NT2/D1 (cell line): ENCODE measurements at regions not wholly inside any gene's neighbourhood (a gene's known extent, or its start where the extent isn't known, plus 50 kb on each side); places are given as distances from the start of the nearest gene placed in this dataset.

Experiments
- DNase-seq: peaks from one replicate; pipeline ENCODE4 v3.0.0-alpha.2; 2011; ENCODE audit warnings: low read depth, low spot score
- H3K27me3 ChIP-seq: 2 replicates; pipeline ENCODE4 v1.6.0; 2011; ENCODE audit warnings: mild to moderate bottlenecking; ENCODE audit not compliant: insufficient read length, insufficient read depth
- H3K36me3 ChIP-seq: 2 replicates; pipeline ENCODE4 v1.6.1; 2011; ENCODE audit warnings: mild to moderate bottlenecking, low read length, mixed read lengths; ENCODE audit not compliant: insufficient read depth, insufficient read length
- H3K4me1 ChIP-seq: 2 replicates; pipeline ENCODE4 v1.5.1; 2011; ENCODE audit not compliant: insufficient read depth, insufficient read length
- H3K4me3 ChIP-seq: 2 replicates; pipeline ENCODE4 v1.5.1; 2011; ENCODE audit warnings: low read depth; ENCODE audit not compliant: insufficient read length
- H3K9ac ChIP-seq: 2 replicates; pipeline ENCODE4 v1.6.0; 2011; ENCODE audit warnings: low read depth; ENCODE audit not compliant: insufficient read length
- H3K9me3 ChIP-seq: 2 replicates; pipeline ENCODE4 v1.5.1; 2011; ENCODE audit warnings: mild to moderate bottlenecking, low read length; ENCODE audit not compliant: insufficient read depth
- SUZ12 ChIP-seq: IDR thresholded peaks from 2 replicates; pipeline ENCODE4 v1.6.1; 2011; ENCODE audit not compliant: insufficient read length, insufficient read depth; ENCODE audit errors: extremely low read depth
- YY1 ChIP-seq: IDR thresholded peaks from 2 replicates; pipeline ENCODE4 v1.6.1; 2011; ENCODE audit not compliant: insufficient read length, insufficient read depth
- ZNF274 ChIP-seq: IDR thresholded peaks from 2 replicates; pipeline ENCODE4 v1.6.1; 2011; ENCODE audit warnings: mild to moderate bottlenecking, low read depth, low read length

DNA sequence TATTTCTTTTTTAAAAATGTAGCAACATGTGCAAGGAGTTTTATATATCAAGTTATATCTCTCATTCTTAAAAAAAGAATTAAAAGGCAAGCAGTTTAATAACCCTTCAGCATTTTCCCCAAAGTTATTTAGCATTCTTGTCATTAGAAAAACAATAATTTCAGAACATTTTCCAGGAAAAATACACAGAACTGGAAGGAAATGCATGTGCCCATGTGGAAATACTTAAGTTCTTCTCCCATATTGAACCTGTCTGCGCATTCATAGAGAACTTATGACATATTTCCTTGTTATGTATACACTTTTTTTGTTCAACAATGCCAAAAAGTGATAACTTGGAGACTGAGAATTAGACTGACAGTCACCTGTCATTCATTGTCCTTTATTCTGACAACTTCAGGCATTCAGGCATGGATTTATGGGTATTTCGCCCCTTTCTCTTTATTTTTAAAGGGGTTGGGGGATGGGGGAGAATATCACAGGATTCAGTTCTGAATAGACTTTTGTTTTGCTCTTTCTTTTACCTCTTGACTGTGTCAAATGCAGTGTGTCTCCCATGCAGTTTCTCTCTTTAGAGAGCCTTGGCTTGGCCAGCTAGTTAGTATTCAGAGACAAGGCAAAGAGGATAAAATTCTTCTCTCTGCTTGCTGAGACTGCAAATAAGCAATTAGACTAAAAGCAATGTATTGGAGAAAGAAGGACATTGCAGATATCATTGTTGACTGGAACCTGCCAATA is 701.0 kb downstream of the NR2F1-AS1 start:
- H3K27me3 ChIP-seq = no peaks in the 10 kb centered on the region
- TF ChIP-seq SUZ12 (no peak), YY1 (no peak), ZNF274 (no peak)
- H3K4me1 ChIP-seq = no peaks in the 10 kb centered on the region
- DNase-seq = no peak
- no peaks in the 10 kb centered on the region for H3K9me3 ChIP-seq
- H3K36me3 ChIP-seq = no peaks in the 10 kb centered on the region
- H3K4me3 ChIP-seq = no peak overlapping the region
- no peak overlapping the region for H3K9ac ChIP-seq

DNA sequence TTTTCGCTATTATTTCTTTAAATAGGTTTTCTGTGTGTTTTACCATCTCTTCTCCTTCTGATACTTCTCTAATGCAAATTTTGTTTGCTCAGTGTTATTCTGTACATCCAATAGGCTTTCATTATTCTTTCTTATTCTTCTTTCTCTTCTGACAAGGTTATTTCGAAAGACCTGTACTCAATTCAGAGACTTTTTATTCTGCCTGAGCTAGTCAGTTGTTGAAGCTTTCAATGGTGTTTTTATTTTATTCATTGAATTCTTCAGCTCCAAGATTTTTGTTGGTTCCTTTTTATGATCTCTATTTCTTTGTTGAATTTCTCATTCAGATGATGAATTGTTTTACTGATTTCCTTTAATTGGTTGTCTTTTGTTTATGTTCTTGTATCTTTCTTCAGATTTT is 706.2 kb downstream of the NR2F1-AS1 start:
- no peak for TF ChIP-seq SUZ12
- TF ChIP-seq YY1 = no peak
- TF ChIP-seq ZNF274 = no peak
- Histone ChIP-seq H3K4me1 (no peaks in the 10 kb centered on the region), H3K4me3 (no peak overlapping the region), H3K9ac (no peak overlapping the region), H3K9me3 (no peaks in the 10 kb centered on the region), H3K36me3 (no peaks in the 10 kb centered on the region), H3K27me3 (no peaks in the 10 kb centered on the region)
- DNase-seq = no peak

DNA sequence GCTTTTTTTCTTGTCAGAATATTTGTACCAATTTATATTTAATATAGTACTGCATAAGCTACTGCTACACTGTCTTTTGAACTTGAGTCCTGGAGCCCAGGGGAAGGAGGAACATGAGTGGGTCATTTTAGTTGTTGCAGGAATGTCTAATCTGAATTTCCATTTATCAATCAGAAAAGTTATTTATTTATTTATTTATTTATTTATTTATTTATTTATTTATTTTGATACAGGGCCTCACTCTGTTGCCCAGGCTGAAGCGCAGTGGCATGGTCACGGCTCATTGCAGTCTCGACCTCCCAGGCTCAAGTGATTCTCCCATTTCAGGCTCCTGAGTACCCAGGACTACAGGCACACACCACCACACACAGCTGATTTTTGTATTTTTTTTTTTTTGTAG is 712.6 kb downstream of the NR2F1-AS1 start:
- no peaks in the 10 kb centered on the region for H3K27me3 ChIP-seq
- TF ChIP-seq ZNF274 (no peak), YY1 (no peak), SUZ12 (no peak)
- H3K36me3 ChIP-seq = no peaks in the 10 kb centered on the region
- DNase-seq = no peak
- no peak overlapping the region for H3K9ac ChIP-seq
- no peaks in the 10 kb centered on the region for H3K9me3 ChIP-seq
- H3K4me3 ChIP-seq = no peak overlapping the region
- no peaks in the 10 kb centered on the region for H3K4me1 ChIP-seq

DNA sequence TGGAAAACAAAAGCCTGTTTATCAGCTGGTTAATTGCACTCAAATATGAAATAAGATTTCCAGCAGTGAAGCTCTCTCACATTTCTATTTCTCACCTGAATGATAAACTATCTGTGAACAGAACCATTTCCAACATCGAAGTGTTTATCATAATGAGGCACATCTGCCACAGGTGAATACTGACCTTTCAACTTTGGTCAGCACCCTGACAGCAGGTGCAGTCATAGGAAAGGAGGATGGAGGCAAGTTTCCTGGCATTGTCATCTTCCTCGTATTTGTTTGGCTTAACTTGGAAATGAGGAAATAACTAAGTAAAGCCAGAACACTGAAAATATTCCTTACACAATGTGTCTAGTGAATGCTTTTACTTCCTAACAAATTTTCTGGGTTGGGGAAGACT is 716.4 kb downstream of the NR2F1-AS1 start:
- H3K27me3 ChIP-seq = no peaks in the 10 kb centered on the region
- H3K9me3 ChIP-seq = no peaks in the 10 kb centered on the region
- no peak for DNase-seq
- H3K9ac ChIP-seq = no peak overlapping the region
- H3K36me3 ChIP-seq = no peaks in the 10 kb centered on the region
- H3K4me1 ChIP-seq = no peaks in the 10 kb centered on the region
- TF ChIP-seq ZNF274 (no peak), YY1 (no peak), SUZ12 (no peak)
- H3K4me3 ChIP-seq = no peak overlapping the region

DNA sequence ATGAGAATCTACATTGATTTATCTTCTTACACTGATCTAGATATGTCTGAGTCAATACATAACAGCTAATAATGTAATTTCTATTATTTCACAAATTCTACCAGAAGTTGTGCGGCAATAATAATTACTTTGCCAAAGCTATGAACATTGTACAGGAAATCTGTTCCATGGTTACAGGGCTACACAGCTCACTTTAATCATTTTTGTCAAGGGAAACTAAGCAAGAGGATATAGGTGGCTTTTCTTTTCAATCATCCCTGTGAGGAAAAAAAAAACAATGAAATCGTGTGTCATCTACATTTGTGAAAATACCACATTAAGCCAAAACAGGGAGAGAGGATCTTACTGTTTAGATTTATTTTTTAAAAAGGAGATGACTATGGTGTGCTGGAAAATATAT is 717.4 kb downstream of the NR2F1-AS1 start:
- DNase-seq = no peak
- H3K4me3 ChIP-seq = no peak overlapping the region
- TF ChIP-seq SUZ12 (no peak), ZNF274 (no peak), YY1 (no peak)
- no peaks in the 10 kb centered on the region for H3K36me3 ChIP-seq
- no peaks in the 10 kb centered on the region for H3K9me3 ChIP-seq
- H3K4me1 ChIP-seq = no peaks in the 10 kb centered on the region
- H3K27me3 ChIP-seq = no peaks in the 10 kb centered on the region
- no peak overlapping the region for H3K9ac ChIP-seq

DNA sequence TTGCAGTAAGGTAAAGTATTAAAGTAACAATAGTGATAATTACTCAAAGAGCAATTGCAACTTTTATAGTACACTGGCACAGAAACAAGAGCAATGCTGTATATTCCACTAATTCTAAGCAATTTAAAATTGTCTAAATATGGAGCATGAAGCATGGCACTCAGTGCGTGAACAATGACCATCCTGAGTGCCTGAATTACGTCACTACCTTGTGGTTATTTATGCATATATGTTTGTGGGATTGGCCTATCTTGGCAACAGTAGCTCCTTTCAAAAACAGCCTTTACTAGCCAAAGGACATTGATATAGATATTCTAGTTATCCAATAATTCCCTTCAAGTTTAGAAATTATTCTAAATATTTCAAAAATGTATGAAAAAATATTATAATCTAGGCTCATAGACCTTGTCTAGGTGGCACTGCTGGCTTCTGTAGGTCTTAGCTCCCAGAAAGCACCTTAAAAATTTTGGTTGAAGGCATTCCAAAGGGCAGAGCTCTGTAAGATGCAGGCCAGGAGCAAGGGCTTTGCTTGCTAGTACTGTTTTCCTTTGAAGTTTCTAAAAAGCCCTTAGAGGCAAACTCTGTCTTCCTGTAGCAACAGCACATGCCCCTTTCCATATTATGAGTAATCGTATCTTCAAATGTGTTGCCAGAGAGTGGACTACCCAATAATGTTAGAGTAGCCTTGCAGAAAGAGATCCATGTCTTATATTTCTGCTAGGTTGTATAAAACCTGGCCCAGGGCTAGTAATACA is 719.3 kb downstream of the NR2F1-AS1 start:
- Histone ChIP-seq H3K27me3 (no peaks in the 10 kb centered on the region), H3K4me3 (no peak overlapping the region), H3K9me3 (no peaks in the 10 kb centered on the region), H3K36me3 (no peaks in the 10 kb centered on the region), H3K4me1 (no peaks in the 10 kb centered on the region), H3K9ac (no peak overlapping the region)
- no peak for DNase-seq
- no peak for TF ChIP-seq SUZ12

DNA sequence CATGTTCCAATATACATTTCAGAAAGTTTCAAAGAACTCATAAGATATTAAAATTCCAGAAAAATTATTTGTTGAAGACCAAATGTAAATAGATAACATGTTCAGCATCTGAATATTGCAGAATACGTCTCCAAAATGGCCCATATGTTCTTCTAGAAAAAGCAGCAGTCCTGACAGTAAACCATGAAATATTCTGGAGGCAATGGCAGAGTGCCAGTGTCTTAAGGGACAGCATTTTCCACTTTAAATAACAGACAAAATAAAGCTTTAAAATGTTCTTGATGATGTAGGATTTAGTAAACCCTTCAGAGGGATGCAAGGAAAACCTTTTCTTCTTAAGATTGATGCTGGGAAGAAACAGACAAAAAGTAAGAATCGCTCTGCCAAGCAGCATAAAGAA is 721.0 kb downstream of the NR2F1-AS1 start:
- no peak for DNase-seq

More for the DNA sequence above, 721.0 kb downstream of the NR2F1-AS1 start:
- no peak overlapping the region for H3K9ac ChIP-seq
- no peaks in the 10 kb centered on the region for H3K4me1 ChIP-seq
- H3K4me3 ChIP-seq = no peak overlapping the region
- TF ChIP-seq YY1 = no peak
- TF ChIP-seq ZNF274 = no peak
- TF ChIP-seq SUZ12 = no peak
- no peaks in the 10 kb centered on the region for H3K36me3 ChIP-seq
- no peaks in the 10 kb centered on the region for H3K27me3 ChIP-seq
- no peaks in the 10 kb centered on the region for H3K9me3 ChIP-seq
